HL-60 (cell line): ENCODE measurements at regions not wholly inside any gene's neighbourhood (a gene's known extent, or its start where the extent isn't known, plus 50 kb on each side); places are given as distances from the start of the nearest gene placed in this dataset.

Experiments used
- SPI1 ChIP-seq: IDR thresholded peaks from 2 replicates; pipeline ENCODE4 v1.6.1; 2012; ENCODE audit warnings: low read depth, mild to moderate bottlenecking, borderline replicate concordance
- TF ChIP-seq, protein P1 (sequence below): IDR thresholded peaks from one replicate; pipeline ENCODE4 v1.5.1; 2011; ENCODE audit warnings: low read length, control low read depth, inconsistent platforms; ENCODE audit not compliant: insufficient read depth
- TF ChIP-seq, protein P2 (sequence below): IDR thresholded peaks from 2 replicates; pipeline ENCODE4 v1.6.1; 2012; ENCODE audit warnings: low read depth; ENCODE audit not compliant: insufficient replicate concordance

DNA sequence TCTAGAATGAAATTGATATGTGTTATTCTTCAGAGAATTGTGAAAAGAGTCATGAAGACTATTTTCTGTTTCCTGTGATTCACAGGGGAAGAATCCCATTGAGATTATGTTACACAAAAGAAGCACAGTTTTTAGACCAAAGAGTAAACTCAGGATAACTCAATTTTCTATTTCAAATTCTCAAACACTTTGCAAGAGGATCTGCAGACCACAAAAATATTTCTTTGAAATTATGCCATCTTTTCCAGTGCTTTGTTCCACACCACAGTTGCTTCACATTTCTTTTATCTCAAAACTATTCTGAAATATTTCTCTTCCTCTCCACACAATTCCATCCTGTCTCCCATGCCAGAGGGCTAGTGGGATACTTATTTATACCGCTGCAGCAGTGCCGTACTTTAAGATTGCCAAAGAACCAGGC, 188.9 kb upstream of the FOXG1 start:
- TF ChIP-seq, protein P1, sequence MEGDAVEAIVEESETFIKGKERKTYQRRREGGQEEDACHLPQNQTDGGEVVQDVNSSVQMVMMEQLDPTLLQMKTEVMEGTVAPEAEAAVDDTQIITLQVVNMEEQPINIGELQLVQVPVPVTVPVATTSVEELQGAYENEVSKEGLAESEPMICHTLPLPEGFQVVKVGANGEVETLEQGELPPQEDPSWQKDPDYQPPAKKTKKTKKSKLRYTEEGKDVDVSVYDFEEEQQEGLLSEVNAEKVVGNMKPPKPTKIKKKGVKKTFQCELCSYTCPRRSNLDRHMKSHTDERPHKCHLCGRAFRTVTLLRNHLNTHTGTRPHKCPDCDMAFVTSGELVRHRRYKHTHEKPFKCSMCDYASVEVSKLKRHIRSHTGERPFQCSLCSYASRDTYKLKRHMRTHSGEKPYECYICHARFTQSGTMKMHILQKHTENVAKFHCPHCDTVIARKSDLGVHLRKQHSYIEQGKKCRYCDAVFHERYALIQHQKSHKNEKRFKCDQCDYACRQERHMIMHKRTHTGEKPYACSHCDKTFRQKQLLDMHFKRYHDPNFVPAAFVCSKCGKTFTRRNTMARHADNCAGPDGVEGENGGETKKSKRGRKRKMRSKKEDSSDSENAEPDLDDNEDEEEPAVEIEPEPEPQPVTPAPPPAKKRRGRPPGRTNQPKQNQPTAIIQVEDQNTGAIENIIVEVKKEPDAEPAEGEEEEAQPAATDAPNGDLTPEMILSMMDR, result no peak
- no peak for TF ChIP-seq SPI1
- TF ChIP-seq, protein P2, sequence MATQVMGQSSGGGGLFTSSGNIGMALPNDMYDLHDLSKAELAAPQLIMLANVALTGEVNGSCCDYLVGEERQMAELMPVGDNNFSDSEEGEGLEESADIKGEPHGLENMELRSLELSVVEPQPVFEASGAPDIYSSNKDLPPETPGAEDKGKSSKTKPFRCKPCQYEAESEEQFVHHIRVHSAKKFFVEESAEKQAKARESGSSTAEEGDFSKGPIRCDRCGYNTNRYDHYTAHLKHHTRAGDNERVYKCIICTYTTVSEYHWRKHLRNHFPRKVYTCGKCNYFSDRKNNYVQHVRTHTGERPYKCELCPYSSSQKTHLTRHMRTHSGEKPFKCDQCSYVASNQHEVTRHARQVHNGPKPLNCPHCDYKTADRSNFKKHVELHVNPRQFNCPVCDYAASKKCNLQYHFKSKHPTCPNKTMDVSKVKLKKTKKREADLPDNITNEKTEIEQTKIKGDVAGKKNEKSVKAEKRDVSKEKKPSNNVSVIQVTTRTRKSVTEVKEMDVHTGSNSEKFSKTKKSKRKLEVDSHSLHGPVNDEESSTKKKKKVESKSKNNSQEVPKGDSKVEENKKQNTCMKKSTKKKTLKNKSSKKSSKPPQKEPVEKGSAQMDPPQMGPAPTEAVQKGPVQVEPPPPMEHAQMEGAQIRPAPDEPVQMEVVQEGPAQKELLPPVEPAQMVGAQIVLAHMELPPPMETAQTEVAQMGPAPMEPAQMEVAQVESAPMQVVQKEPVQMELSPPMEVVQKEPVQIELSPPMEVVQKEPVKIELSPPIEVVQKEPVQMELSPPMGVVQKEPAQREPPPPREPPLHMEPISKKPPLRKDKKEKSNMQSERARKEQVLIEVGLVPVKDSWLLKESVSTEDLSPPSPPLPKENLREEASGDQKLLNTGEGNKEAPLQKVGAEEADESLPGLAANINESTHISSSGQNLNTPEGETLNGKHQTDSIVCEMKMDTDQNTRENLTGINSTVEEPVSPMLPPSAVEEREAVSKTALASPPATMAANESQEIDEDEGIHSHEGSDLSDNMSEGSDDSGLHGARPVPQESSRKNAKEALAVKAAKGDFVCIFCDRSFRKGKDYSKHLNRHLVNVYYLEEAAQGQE, result no peak
